ENCODE measurements at regions not wholly inside any gene's neighbourhood (a gene's known extent, or its start where the extent isn't known, plus 50 kb on each side); places are given as distances from the start of the nearest gene placed in this dataset.

DNA sequence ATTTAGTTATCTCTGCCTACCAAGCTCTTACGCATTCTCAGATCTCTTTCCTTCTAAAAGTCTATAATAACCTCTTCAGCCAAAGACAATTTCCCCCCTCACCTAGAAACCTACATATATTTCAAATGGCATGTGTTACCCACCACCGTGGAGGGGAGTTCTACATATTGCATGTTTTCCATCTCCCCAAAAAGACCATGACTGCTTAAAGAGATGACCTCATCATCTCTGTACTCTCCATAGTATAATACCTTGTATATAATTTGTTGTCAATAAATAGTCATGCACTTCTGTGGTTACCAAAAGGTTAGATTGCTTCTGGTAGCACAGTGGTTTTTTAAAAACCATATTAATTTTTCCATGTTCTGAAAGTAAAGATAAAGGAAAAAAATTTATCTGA, 148.4 kb downstream of the TBX18 start:
- FAIRE-seq (no peak), DNase-seq (ENCODE audit: insufficient read length, low spot score) (no peak)
- TF ChIP-seq CTCF (IDR thresholded peaks at IDR 0.05; ENCODE audit: insufficient read depth, missing control alignments) = no peak

GRCh38 chr6:84615113-84615850, 149.1 kb downstream of the TBX18 start:
- FAIRE-seq (no peak), DNase-seq (ENCODE audit: insufficient read length, low spot score) (no peak)
- TF ChIP-seq CTCF (IDR thresholded peaks at IDR 0.05; ENCODE audit: insufficient read depth, missing control alignments) = no peak

- no peak for TF ChIP-seq CTCF (IDR thresholded peaks at IDR 0.05; ENCODE audit: insufficient read depth, missing control alignments)
- no peak for FAIRE-seq
Observed at GRCh38 chr6:84606860-84607259, 157.5 kb downstream of the TBX18 start.

GRCh38 chr6:84605298-84605697, 159.1 kb downstream of the TBX18 start:
- FAIRE-seq (no peak), DNase-seq (ENCODE audit: insufficient read length, low spot score) (no peak)
- no peak for TF ChIP-seq CTCF (IDR thresholded peaks at IDR 0.05; ENCODE audit: insufficient read depth, missing control alignments)

More at GRCh38 chr6:84606860-84607259, 157.5 kb downstream of the TBX18 start:
- no peak for DNase-seq (ENCODE audit: insufficient read length, low spot score)

GRCh38 chr6:84601366-84601765, 163.0 kb downstream of the TBX18 start:
- no peak for FAIRE-seq
- no peak for DNase-seq (ENCODE audit: insufficient read length, low spot score)
- no peak for TF ChIP-seq CTCF (IDR thresholded peaks at IDR 0.05; ENCODE audit: insufficient read depth, missing control alignments)

- FAIRE-seq (no peak), DNase-seq (ENCODE audit: insufficient read length, low spot score) (no peak)
- TF ChIP-seq CTCF (IDR thresholded peaks at IDR 0.05; ENCODE audit: insufficient read depth, missing control alignments) = no peak
Observed at GRCh38 chr6:84599991-84600390, 164.4 kb downstream of the TBX18 start.

- DNase-seq (ENCODE audit: insufficient read length, low spot score) (no peak), FAIRE-seq (no peak)
- no peak for TF ChIP-seq CTCF (IDR thresholded peaks at IDR 0.05; ENCODE audit: insufficient read depth, missing control alignments)
Observed at GRCh38 chr6:84597238-84597875, 167.0 kb downstream of the TBX18 start.
